H1 (cell line): ENCODE measurements at regions not wholly inside any gene's neighbourhood (a gene's known extent, or its start where the extent isn't known, plus 50 kb on each side); places are given as distances from the start of the nearest gene placed in this dataset.

Experiments used
- CTCF ChIA-PET: fragments of 300-600 bp; sonication (Branson Sonifier 250); formaldehyde crosslinking; loops from one replicate; lab custom pipeline; 2021; ENCODE audit not compliant: partially characterized antibody; lab: Charles Lee
- POLR2A ChIA-PET: fragments of 300-600 bp; sonication (Branson Sonifier 250); formaldehyde crosslinking; loops from one replicate; lab custom pipeline; 2021; ENCODE audit warnings: inconsistent platforms; ENCODE audit not compliant: partially characterized antibody; lab: Charles Lee
- DNase-seq, 2 experiments: peaks; one replicate each; pipeline versions ENCODE4 v3.0.0 to v3.0.0-alpha.2; 2010 to 2022; ENCODE audit warnings: low spot score in 2 of 2, low read depth in 1 of 2, mixed read lengths in 1 of 2
- FAIRE-seq: peaks from 2 replicates; lab custom pipeline; 2011; peaks lifted over from hg19 to GRCh38; lab: Jason Lieb, UNC
- H2AFZ ChIP-seq: 2 replicates; pipeline ENCODE4 v1.8.1; 2012; ENCODE audit warnings: low read length, inconsistent platforms
- H2AK5ac ChIP-seq: 2 replicates; pipeline ENCODE4 v1.6.1; 2013; ENCODE audit warnings: low read depth, low read length
- H2BK120ac ChIP-seq: replicated peaks from 2 replicates; pipeline ENCODE3; 2013; ENCODE audit warnings: low read depth, low read length, inconsistent platforms
- H2BK12ac ChIP-seq: 2 replicates; pipeline ENCODE4 v1.6.1; 2013; ENCODE audit warnings: low read depth, low read length
- H2BK15ac ChIP-seq: 2 replicates; pipeline ENCODE4 v1.6.1; 2013; ENCODE audit warnings: low read length
- H2BK20ac ChIP-seq: 2 replicates; pipeline ENCODE4 v1.6.1; 2013; ENCODE audit warnings: low read length
- H2BK5ac ChIP-seq: 2 replicates; pipeline ENCODE4 v1.6.1; 2013; ENCODE audit warnings: low read depth, low read length
- H3K14ac ChIP-seq: 2 replicates; pipeline ENCODE4 v1.6.1; 2013; ENCODE audit warnings: inconsistent platforms; ENCODE audit not compliant: insufficient read length
- H3K18ac ChIP-seq: 2 replicates; pipeline ENCODE4 v1.6.1; 2013; ENCODE audit warnings: low read length; ENCODE audit errors: extremely low read depth
- H3K23ac ChIP-seq: 2 replicates; pipeline ENCODE4 v1.6.1; 2013; ENCODE audit warnings: inconsistent platforms; ENCODE audit not compliant: insufficient read length
- H3K23me2 ChIP-seq: 2 replicates; pipeline ENCODE4 v1.6.1; 2013; ENCODE audit warnings: low read depth, low read length
- H3K27ac ChIP-seq: 2 replicates; pipeline ENCODE4 v1.6.1; 2011; ENCODE audit warnings: low read depth, low read length, inconsistent platforms
- H3K27me3 ChIP-seq, 4 experiments: replicated peaks in 1 of 4; 1 replicate in 1 of 4; 2 replicates in 3 of 4; pipeline versions ENCODE4 v1.6.1 to v1.8.1; 2011 to 2013; ENCODE audit warnings: low read length in 3 of 4, mild to moderate bottlenecking in 3 of 4, inconsistent platforms in 2 of 4, mixed read lengths in 2 of 4, moderate library complexity in 1 of 4; ENCODE audit not compliant: control insufficient read depth in 3 of 4, insufficient read depth in 3 of 4; ENCODE audit errors: extremely low read depth in 1 of 4
- H3K36me3 ChIP-seq, 4 experiments: 2 replicates each; pipeline versions ENCODE4 v1.6.1 to v1.8.1; 2011 to 2013; ENCODE audit warnings: mild to moderate bottlenecking in 4 of 4, low read length in 3 of 4, moderate library complexity in 2 of 4, control low read depth in 1 of 4, inconsistent platforms in 1 of 4; ENCODE audit not compliant: insufficient read depth in 4 of 4, control insufficient read depth in 2 of 4
- H3K4ac ChIP-seq: replicated peaks from 2 replicates; pipeline ENCODE3; 2013; ENCODE audit warnings: low read length, low read depth, mixed read lengths, inconsistent platforms; ENCODE audit not compliant: insufficient read length
- H3K4me1 ChIP-seq, 4 experiments: replicated peaks in 1 of 4; 1 replicate in 1 of 4; 2 replicates in 3 of 4; pipeline versions ENCODE4 v1.6.1 to v1.8.1; 2011 to 2013; ENCODE audit warnings: low read length in 3 of 4, inconsistent platforms in 2 of 4, mixed read lengths in 1 of 4; ENCODE audit not compliant: insufficient read depth in 4 of 4, control insufficient read depth in 3 of 4
- H3K4me2 ChIP-seq, 2 experiments: 2 replicates each; pipeline versions ENCODE4 v1.6.1 to v1.8.1; 2011 to 2013; ENCODE audit warnings: low read depth in 2 of 2, low read length in 2 of 2, control low read depth in 1 of 2, inconsistent platforms in 1 of 2, mild to moderate bottlenecking in 1 of 2; ENCODE audit not compliant: insufficient read depth in 1 of 2
- H3K4me3 ChIP-seq, 4 experiments: fragments of 200-600, 300-600 bp in 1 of 4; sonication (generic), shearing (Covaris generic), sonication (Bioruptor Twin) in 1 of 4; 2 replicates each; pipeline versions ENCODE4 v1.5.1 to v1.8.1; 2011 to 2016; ENCODE audit warnings: low read length in 4 of 4, low read depth in 3 of 4, control low read depth in 2 of 4, inconsistent platforms in 2 of 4, mild to moderate bottlenecking in 2 of 4, mixed read lengths in 1 of 4, moderate library complexity in 1 of 4; ENCODE audit not compliant: insufficient read depth in 2 of 4; ENCODE audit errors: extremely low read depth in 1 of 4
- H3K56ac ChIP-seq: replicated peaks from 2 replicates; pipeline ENCODE3; 2013; ENCODE audit warnings: low read depth, mild to moderate bottlenecking, mixed read lengths, low read length, inconsistent platforms; ENCODE audit not compliant: insufficient read length
- H3K79me1 ChIP-seq: 2 replicates; pipeline ENCODE4 v1.6.1; 2013; ENCODE audit warnings: low read depth, low read length, control low read depth
- H3K79me2 ChIP-seq, 2 experiments: 2 replicates each; pipeline versions ENCODE4 v1.6.1 to v1.8.1; 2012 to 2013; ENCODE audit warnings: low read length in 2 of 2, mild to moderate bottlenecking in 2 of 2, inconsistent platforms in 1 of 2; ENCODE audit not compliant: insufficient read depth in 2 of 2, control insufficient read depth in 1 of 2
- H3K9ac ChIP-seq, 4 experiments: replicated peaks in 1 of 4; 1 replicate in 1 of 4; 2 replicates in 3 of 4; pipeline versions ENCODE4 v1.6.1 to v1.8.1; 2011 to 2013; ENCODE audit warnings: low read depth in 3 of 4, low read length in 3 of 4, control low read depth in 2 of 4, mild to moderate bottlenecking in 2 of 4, moderate library complexity in 2 of 4, inconsistent platforms in 1 of 4; ENCODE audit errors: extremely low read depth in 1 of 4
- H3K9me3 ChIP-seq, 2 experiments: 2 replicates each; pipeline versions ENCODE4 v1.6.1 to v1.8.1; 2012 to 2013; ENCODE audit warnings: mild to moderate bottlenecking in 2 of 2, moderate library complexity in 2 of 2, control low read depth in 1 of 2, inconsistent platforms in 1 of 2, low read depth in 1 of 2, low read length in 1 of 2, mixed read lengths in 1 of 2; ENCODE audit not compliant: insufficient read depth in 2 of 2
- H4K20me1 ChIP-seq, 2 experiments: replicated peaks in 1 of 2; 2 replicates each; pipeline versions ENCODE3 to v1.8.1; 2011 to 2013; ENCODE audit warnings: inconsistent platforms in 2 of 2, low read length in 2 of 2, mild to moderate bottlenecking in 1 of 2; ENCODE audit not compliant: insufficient read depth in 2 of 2, control insufficient read depth in 1 of 2
- H4K5ac ChIP-seq: 2 replicates; pipeline ENCODE4 v1.6.1; 2013; ENCODE audit warnings: low read length, low read depth, mixed read lengths, inconsistent platforms; ENCODE audit not compliant: insufficient read length
- H4K8ac ChIP-seq: 2 replicates; pipeline ENCODE4 v1.8.0; 2013; ENCODE audit warnings: mild to moderate bottlenecking, moderate library complexity, low read length, inconsistent platforms; ENCODE audit not compliant: insufficient read depth; ENCODE audit errors: extremely low read depth
- H4K91ac ChIP-seq: replicated peaks from 2 replicates; pipeline ENCODE3; 2013; ENCODE audit warnings: low read length, mixed read lengths, inconsistent platforms; ENCODE audit not compliant: insufficient read length
- CBX5 ChIP-seq: fragments of 300-800, 300-1000 bp; sonication (generic); IDR thresholded peaks from 2 replicates; pipeline ENCODE4 v1.7.1; 2016; ENCODE audit warnings: antibody characterized with exemption, low read length, low read depth
- GTF2F1 ChIP-seq: IDR thresholded peaks from 2 replicates; pipeline ENCODE4 v1.6.1; 2012; ENCODE audit warnings: low read depth, low read length, improper control_type of control experiment, borderline replicate concordance
- POU5F1 ChIP-seq: IDR thresholded peaks from 2 replicates; pipeline ENCODE4 v1.6.1; 2011; ENCODE audit warnings: low read depth, mild to moderate bottlenecking, low read length, moderate library complexity
- RAD21 ChIP-seq, 2 experiments: IDR thresholded peaks in 1 of 2; conservative IDR thresholded peaks in 1 of 2; 2 replicates each; pipeline ENCODE4 v1.6.1; 2011; ENCODE audit warnings: low read depth in 2 of 2, low read length in 2 of 2, improper control_type of control experiment in 1 of 2, inconsistent platforms in 1 of 2, mild to moderate bottlenecking in 1 of 2, moderate library complexity in 1 of 2
- SRF ChIP-seq: IDR thresholded peaks from 2 replicates; pipeline ENCODE4 v1.6.1; 2011; ENCODE audit warnings: mild to moderate bottlenecking, low read depth, low read length, moderate library complexity
- TAF1 ChIP-seq: IDR thresholded peaks from 2 replicates; pipeline ENCODE4 v1.6.1; 2011; ENCODE audit warnings: mild to moderate bottlenecking, low read depth, low read length
- TBP ChIP-seq: IDR thresholded peaks from 2 replicates; pipeline ENCODE4 v1.6.1; 2011; ENCODE audit warnings: low read depth, low read length, improper control_type of control experiment
- YY1 ChIP-seq: IDR thresholded peaks from 2 replicates; pipeline ENCODE4 v1.6.1; 2011; ENCODE audit warnings: low read depth, mild to moderate bottlenecking, low read length
- WGBS, 2 experiments: shearing (Covaris generic) in 1 of 2; methylation state at CpG; one replicate each; pipeline versions ENCODE4 v1.1.6 to v1.1.7; 2013 to 2015; ENCODE audit warnings: low lambda C conversion rate in 2 of 2, mixed read lengths in 2 of 2, inconsistent platforms in 1 of 2, low coverage in 1 of 2, missing lambda C conversion rate in 1 of 2; ENCODE audit not compliant: insufficient replicate concordance in 2 of 2, insufficient coverage in 1 of 2, insufficient read length in 1 of 2; ENCODE audit errors: extremely low coverage in 1 of 2, missing lambda C conversion rate in 1 of 2; 5-methylcytosine and 5-hydroxymethylcytosine counted together
- TF ChIP-seq, protein P1 (sequence below): IDR thresholded peaks from 2 replicates; pipeline ENCODE4 v1.6.1; 2011; ENCODE audit warnings: low read length, improper control_type of control experiment

DNA sequence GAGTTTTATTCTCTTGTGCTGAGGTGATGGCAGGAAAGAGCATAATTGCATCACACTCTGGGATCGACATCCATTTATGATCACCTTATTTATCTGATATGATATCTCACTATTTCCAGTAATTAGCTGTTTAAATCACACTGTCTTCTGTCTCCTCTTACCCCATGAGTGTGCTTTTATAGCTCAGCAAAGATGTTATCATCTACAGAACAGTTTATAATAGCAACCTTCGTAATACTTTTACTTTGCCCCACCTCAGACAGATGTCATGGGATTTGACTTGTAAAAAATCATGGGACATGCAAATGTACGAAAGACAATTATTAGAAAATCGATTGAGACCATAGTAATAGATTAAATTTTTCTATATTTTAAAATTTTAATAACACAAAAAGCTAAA is 1122.3 kb upstream of the PCDH10 start:
- no peak overlapping the region for H3K18ac ChIP-seq
- H3K4me1 ChIP-seq, result no peaks in the 10 kb centered on the region
- ChIA-PET CTCF (interaction anchor here (1.0 to 1.1 kb wide), 3 partner anchors 12 to 201 kb away, joined by 3 to 4 read pairs (median 4); no protein-coding TSS in a partner anchor), POLR2A (no interaction called here)
- no peak overlapping the region for H3K23ac ChIP-seq
- no peak overlapping the region for H2BK20ac ChIP-seq
- no peak overlapping the region for H3K4ac ChIP-seq
- no peak overlapping the region for H2AFZ ChIP-seq
- H3K56ac ChIP-seq, result no peak overlapping the region
- H4K20me1 ChIP-seq, result no peaks in the 10 kb centered on the region
- no peak overlapping the region for H2BK5ac ChIP-seq
- no peaks in the 10 kb centered on the region for H3K9me3 ChIP-seq
- FAIRE-seq (no peak), DNase-seq (no peak)
- no peak overlapping the region for H4K5ac ChIP-seq
- no peaks in the 10 kb centered on the region for H3K36me3 ChIP-seq
- no peak overlapping the region for H2BK12ac ChIP-seq
- no peak overlapping the region for H2BK15ac ChIP-seq
- no peaks in the 10 kb centered on the region for H3K79me2 ChIP-seq
- no peak overlapping the region for H4K91ac ChIP-seq
- H2BK120ac ChIP-seq, result no peak overlapping the region
- TF ChIP-seq CBX5, result no peak
- no peak for TF ChIP-seq SRF
- TF ChIP-seq TBP, result no peak
- TF ChIP-seq RAD21 (IDR thresholded peaks at IDR 0.05 in 1 of 2, conservative IDR thresholded peaks at IDR 0.05 in 1 of 2; ENCODE audit: low read depth in 2 of 2, low read length in 2 of 2), result no peak
- no peak for TF ChIP-seq TAF1
- TF ChIP-seq POU5F1, result no peak
- TF ChIP-seq GTF2F1, result no peak
- no peak for TF ChIP-seq YY1
- TF ChIP-seq, protein P1, sequence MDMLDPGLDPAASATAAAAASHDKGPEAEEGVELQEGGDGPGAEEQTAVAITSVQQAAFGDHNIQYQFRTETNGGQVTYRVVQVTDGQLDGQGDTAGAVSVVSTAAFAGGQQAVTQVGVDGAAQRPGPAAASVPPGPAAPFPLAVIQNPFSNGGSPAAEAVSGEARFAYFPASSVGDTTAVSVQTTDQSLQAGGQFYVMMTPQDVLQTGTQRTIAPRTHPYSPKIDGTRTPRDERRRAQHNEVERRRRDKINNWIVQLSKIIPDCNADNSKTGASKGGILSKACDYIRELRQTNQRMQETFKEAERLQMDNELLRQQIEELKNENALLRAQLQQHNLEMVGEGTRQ, result no peak
- H3K14ac ChIP-seq, result no peak overlapping the region
- no peak overlapping the region for H2AK5ac ChIP-seq
- H3K4me2 ChIP-seq, result no peak overlapping the region
- no peak overlapping the region for H3K9ac ChIP-seq
- no peak overlapping the region for H3K4me3 ChIP-seq
- no peak overlapping the region for H4K8ac ChIP-seq
- no peak overlapping the region for H3K27ac ChIP-seq
- WGBS, 2 experiments, result 85% methylated on average over 4 of the region's 4 CpGs; no CpG with 5 or more reads in 1 of the 2 experiments
- no peaks in the 10 kb centered on the region for H3K79me1 ChIP-seq
- no peaks in the 10 kb centered on the region for H3K23me2 ChIP-seq
- H3K27me3 ChIP-seq, result no peaks in the 10 kb centered on the region
